ENCODE measurements at regions not wholly inside any gene's neighbourhood (a gene's known extent, or its start where the extent isn't known, plus 50 kb on each side); places are given as distances from the start of the nearest gene placed in this dataset.

GRCh38 chr10:15442056-15442455, 71.0 kb upstream of the FAM171A1 start:
- no peak for TF ChIP-seq CTCF (conservative IDR thresholded peaks at IDR 0.05; ENCODE audit: low read length)
- H3K4me3 ChIP-seq (ENCODE audit: low read length), result no peak overlapping the region
- no peak for DNase-seq (ENCODE audit: low read depth)

GRCh38 chr10:15440204-15440711, 69.2 kb upstream of the FAM171A1 start:
- no peak for DNase-seq (ENCODE audit: low read depth)
- no peak for TF ChIP-seq CTCF (conservative IDR thresholded peaks at IDR 0.05; ENCODE audit: low read length)
- no peak overlapping the region for H3K4me3 ChIP-seq (ENCODE audit: low read length)

- H3K4me3 ChIP-seq (ENCODE audit: low read length), result peak overlapping the region; percentile 33
- peak; percentile 73 for TF ChIP-seq CTCF (conservative IDR thresholded peaks at IDR 0.05; ENCODE audit: low read length)
- peak; percentile 48 for DNase-seq (ENCODE audit: low read depth)
Observed at GRCh38 chr10:15439341-15439842, 68.3 kb upstream of the FAM171A1 start.

GRCh38 chr10:15436696-15437095, 65.6 kb upstream of the FAM171A1 start:
- peak; percentile 61 for DNase-seq (ENCODE audit: low read depth)
- TF ChIP-seq CTCF (conservative IDR thresholded peaks at IDR 0.05; ENCODE audit: low read length), result no peak
- no peak overlapping the region for H3K4me3 ChIP-seq (ENCODE audit: low read length)

GRCh38 chr10:15433850-15434537, 62.9 kb upstream of the FAM171A1 start:
- peak overlapping the region; percentile 62 for H3K4me3 ChIP-seq (ENCODE audit: low read length)
- TF ChIP-seq CTCF (conservative IDR thresholded peaks at IDR 0.05; ENCODE audit: low read length), result peak; percentile 69
- DNase-seq (ENCODE audit: low read depth), result peak; percentile 58

- H3K4me3 ChIP-seq (ENCODE audit: low read length), result no peak overlapping the region
- TF ChIP-seq CTCF (conservative IDR thresholded peaks at IDR 0.05; ENCODE audit: low read length), result no peak
- DNase-seq (ENCODE audit: low read depth), result no peak
Observed at GRCh38 chr10:15432266-15432665, 61.2 kb upstream of the FAM171A1 start.

Measured in AG10803 (cell line).